Kidney glomerular epithelial cell (primary cell): ENCODE measurements at regions not wholly inside any gene's neighbourhood (a gene's known extent, or its start where the extent isn't known, plus 50 kb on each side); places are given as distances from the start of the nearest gene placed in this dataset.

Experiments
- DNase-seq: peaks from one replicate; lab custom pipeline; 2025; lab: John Stamatoyannopoulos, UW

DNA sequence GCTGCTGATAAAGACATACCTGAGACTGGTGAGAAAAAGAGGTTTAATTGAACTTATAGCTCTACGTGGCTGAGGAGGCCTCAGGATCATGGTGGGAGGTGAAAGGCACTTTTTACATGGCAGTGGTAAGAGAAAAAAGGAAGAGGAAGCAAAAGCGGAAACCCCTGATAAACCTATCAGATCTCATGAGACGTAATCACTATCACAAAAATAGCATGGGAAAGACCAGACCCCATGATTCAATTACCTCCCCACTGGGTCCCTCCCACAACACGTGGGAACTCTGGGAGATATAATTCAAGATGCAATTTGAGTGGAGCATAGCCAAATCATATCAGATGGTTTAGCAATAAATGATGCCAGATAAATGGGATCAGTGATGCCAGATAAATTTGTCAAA is 892.0 kb upstream of the CELF2 start:
- DNase-seq = no peak

- no peak for DNase-seq
Observed at GRCh38 chr10:10126218-10126617, 891.5 kb upstream of the CELF2 start.

GRCh38 chr10:10128387-10128786 is 889.3 kb upstream of the CELF2 start:
- DNase-seq = no peak

- no peak for DNase-seq
Observed at GRCh38 chr10:10130686-10131085, 887.0 kb upstream of the CELF2 start.

GRCh38 chr10:10132009-10132408 is 885.7 kb upstream of the CELF2 start:
- DNase-seq = no peak

GRCh38 chr10:10133281-10133680 is 884.4 kb upstream of the CELF2 start:
- no peak for DNase-seq

DNA sequence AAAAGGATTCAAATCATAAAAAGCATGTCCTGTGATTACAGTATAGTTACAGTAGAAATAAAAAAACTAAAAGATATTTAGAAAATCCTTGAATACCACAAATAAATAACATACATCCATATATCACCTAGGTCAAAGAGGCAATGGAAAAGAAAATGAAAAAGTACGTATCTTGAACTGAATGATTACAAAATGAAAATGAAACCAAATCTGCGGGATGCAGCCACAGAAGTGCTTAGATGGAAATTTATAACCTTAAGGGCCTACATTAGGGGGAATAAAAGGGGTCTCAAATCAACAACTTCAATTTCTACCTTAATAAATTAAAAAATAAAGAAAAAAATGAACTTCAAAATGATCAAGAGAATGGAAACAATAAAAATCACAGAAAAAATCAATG is 879.0 kb upstream of the CELF2 start:
- no peak for DNase-seq

- no peak for DNase-seq
Observed at GRCh38 chr10:10141782-10142382, 875.8 kb upstream of the CELF2 start.

DNA sequence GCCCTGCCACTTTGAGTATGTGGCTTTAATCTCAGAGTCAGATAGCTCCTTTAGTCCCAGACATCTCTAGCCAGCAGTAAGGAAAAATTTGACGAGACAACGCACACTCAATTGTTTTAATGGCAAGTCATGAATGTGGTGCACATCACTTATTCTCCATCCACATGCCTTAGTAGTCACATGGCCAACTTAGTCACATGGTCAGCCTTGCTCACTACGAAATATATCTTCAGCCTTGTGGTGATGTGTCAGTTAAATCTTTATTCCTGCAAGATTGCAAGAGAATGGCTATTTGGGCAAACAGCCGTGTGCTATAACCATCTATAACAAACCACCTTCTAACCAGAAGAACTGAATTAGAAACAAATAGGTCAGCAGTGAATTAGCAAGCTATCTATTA is 871.1 kb upstream of the CELF2 start:
- no peak for DNase-seq

DNA sequence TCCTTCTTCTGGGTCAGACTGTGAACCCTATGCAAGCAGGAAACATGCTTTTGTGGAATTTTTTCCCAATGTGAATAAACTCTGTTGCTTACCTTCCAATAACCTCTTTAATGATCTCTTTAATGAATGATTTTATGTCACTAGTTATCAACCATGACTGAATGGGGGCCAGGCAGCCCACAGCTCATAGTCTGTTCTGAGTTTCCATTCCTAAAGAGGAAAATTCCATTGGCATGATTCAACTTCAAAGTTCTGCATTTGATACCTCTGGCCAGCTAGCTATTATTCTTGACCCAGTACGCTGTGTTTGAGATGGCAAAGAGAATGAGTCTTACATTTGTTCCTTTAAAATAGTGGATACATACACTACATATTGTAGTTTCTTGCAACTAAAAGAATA is 867.8 kb upstream of the CELF2 start:
- DNase-seq = no peak

DNA sequence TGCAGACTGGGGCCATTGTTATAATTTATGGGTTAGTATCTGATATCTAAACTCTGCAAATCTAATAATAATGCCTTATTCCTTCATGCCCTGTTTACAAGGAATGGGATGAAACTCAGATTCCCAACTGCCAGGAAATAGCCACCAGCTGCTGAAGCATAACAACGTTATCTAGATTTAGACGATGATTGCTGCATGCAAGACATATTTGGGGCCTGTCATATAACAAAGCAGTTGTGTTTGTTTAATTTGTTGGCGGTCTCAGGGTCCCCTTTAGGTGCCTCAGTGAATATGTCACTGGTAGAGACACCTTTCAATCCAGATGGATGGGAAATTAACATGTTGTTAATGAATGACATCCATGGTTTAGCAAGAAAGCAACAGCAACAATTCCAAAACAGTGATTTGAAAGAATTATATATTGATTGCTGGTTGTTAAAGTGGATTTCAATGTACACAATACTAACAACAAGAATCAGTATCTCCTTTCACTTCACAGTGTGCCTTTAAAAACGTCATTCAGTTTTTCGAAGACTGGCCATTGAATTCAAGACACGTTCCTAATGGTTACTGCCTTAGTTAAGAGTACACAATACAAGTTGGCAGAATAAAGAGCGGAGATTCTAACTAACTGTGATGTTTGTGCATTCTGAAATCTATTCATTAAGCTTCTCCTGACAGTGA is 860.6 kb upstream of the CELF2 start:
- no peak for DNase-seq

DNA sequence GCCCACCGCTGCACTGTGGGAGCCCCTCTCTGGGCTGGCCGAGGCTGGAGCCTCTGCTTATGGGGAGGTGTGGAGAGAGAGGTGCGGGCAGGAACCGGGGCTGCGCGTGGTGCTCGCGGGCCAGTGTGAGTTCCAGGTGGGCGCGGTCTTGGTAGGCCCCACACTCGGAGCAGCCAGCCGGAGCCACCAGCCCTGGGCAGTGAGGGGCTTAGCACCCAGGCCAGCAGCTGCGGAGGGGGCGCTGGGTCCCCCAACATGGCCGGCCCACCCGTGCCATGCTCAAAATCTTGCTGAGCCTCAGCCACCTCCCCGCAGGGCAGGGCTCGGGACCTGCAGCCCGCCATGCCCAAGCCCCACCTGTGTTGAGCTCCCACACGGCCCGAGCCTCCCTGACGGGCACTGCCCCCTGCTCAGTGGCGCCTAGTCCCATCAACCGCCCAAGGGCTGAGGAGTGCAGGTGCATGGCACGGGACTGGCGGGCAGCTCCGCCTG is 856.8 kb upstream of the CELF2 start:
- no peak for DNase-seq

GRCh38 chr10:10164848-10165247 is 852.8 kb upstream of the CELF2 start:
- DNase-seq = no peak

DNA sequence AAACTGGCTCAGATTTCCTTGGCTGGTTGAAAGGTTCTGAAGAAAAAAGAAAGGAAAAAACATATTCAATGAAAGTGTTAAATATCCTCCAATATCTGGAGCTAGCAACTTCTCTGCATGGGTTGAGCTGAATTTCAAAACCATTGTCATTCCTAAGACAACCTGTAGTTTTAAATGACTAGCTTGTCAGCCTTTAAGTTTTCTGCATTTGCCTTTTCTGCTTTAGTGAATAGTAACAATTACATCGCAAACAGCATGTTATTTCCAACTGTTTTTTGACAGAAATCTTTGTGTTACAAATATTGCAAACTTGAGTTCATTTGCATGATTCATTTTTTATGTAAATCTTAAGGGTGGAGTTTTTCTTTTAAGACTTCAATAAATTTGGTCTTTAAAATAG is 852.3 kb upstream of the CELF2 start:
- DNase-seq = no peak

- DNase-seq = no peak
Observed at GRCh38 chr10:10178476-10178875, 839.2 kb upstream of the CELF2 start.

DNA sequence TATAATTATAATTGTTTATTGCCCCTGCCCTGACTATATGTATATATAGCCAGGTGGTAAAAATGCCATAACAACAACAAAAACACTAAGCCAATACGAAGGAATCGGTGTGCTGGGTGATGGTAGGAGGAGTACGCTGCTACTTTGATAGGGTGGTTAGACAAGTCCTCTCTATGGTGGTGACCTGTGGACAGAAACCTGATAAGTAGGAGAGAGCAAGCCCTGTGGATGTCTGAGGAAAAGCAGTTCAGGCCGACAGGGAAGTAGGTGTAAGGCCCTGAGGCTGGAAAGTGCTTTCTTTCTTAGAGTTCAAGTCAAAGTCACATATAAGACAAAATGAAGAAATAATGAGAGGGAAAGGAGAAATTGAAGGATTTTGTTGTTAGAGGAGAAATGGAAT is 823.8 kb upstream of the CELF2 start:
- no peak for DNase-seq

DNA sequence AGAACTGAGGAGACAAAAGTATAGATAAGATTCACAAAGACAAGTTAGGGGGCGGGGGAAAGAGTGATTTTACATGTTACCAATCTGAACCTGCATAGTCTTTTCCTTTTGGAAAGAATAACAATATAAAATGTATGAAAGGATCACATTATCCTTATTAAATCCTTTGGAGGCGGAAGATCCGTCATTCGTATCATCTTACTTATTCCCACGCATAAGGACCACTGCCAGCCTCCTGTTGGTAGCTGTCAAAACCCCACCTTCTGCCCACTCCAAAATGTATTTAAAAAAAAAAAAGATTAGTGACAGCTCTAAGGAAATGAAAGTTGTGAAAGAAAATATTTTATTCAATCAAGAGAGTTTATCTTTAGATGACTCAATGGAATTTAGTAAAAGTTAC is 821.0 kb upstream of the CELF2 start:
- DNase-seq = no peak

GRCh38 chr10:10197423-10197822 is 820.2 kb upstream of the CELF2 start:
- no peak for DNase-seq

DNA sequence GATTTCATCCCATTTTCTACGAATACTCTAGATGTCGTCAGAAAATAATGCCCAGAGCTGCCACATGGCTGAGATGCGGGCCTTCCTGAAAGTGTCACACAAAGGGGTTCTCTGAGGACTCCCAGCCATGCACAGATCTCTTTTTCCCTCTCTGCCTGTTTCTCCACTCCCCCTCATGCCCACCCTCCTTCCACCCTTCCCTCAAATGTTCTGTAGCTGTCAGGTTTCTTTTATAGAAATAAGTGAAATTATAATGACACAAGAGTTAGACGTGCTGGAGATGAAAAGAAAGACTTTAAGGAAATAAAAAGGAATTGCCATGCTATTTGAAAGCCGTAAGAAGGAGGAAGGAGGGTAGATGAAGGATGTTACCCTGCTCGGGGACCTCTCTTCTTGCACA is 819.3 kb upstream of the CELF2 start:
- DNase-seq = no peak

GRCh38 chr10:10204415-10204814 is 813.3 kb upstream of the CELF2 start:
- DNase-seq = no peak

DNA sequence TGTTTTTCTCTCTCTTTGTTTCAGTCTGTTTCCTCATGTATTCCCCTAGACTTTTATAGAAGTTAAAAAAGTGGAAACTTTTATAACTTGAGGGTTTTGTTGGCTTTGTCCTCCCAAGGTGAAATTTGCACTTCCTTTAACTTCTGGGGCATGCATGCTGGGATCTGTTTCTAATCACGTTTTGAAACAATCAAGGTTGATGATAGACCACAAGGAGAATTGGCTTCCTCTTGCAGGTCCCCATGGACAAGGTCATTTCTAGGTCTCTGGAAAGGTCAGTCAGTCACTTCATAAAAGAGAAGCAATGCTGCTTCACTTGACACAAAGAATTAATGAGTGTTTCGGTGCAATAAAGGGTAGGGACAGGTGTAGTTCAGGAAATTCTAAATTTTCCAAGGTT is 811.8 kb upstream of the CELF2 start:
- DNase-seq = no peak

GRCh38 chr10:10207538-10207937 is 810.1 kb upstream of the CELF2 start:
- no peak for DNase-seq

GRCh38 chr10:10208196-10208595 is 809.5 kb upstream of the CELF2 start:
- no peak for DNase-seq

- DNase-seq = no peak
Observed at GRCh38 chr10:10209167-10209566, 808.5 kb upstream of the CELF2 start.
